ENCODE measurements at regions not wholly inside any gene's neighbourhood (a gene's known extent, or its start where the extent isn't known, plus 50 kb on each side); places are given as distances from the start of the nearest gene placed in this dataset.

GRCh38 chr1:229838204-229838603 lies 212.2 kb downstream of the URB2 start:
- POLR2A ChIA-PET: interaction anchor here (0.6 kb wide), 1 partner anchor 344 kb away, joined by 4 read pairs; no protein-coding TSS in a partner anchor
- Histone ChIP-seq H3K4me3 (ENCODE audit: control extremely low read depth in 1 of 5, extremely low read depth in 1 of 5, insufficient read depth in 1 of 5, low read depth in 2 of 5, low read length in 4 of 5) (no peak overlapping the region), H3K9me3 (ENCODE audit: control extremely low read depth in 1 of 3, control insufficient read depth in 2 of 3, insufficient read depth in 1 of 3, low read length in 2 of 3) (peaks cover 0 to 2% (median 0%) of the 10 kb centered on the region in 3 donors), H3K27me3 (replicated peaks in 1 of 4; ENCODE audit: control extremely low read depth in 1 of 4, control insufficient read depth in 3 of 4, insufficient read depth in 4 of 4, low read length in 3 of 4) (peaks cover 0 to 7% (median 0%) of the 10 kb centered on the region in 4 experiments), H3K4me1 (ENCODE audit: control insufficient read depth in 2 of 2, insufficient read depth in 2 of 2, low read length in 2 of 2) (peaks cover 8 to 12% of the 10 kb centered on the region in 2 donors), H4K20me1 (ENCODE audit: control insufficient read depth, insufficient read depth, low read length, poor library complexity, severe bottlenecking) (no peaks in the 10 kb centered on the region), H3K27ac (ENCODE audit: low read length in 2 of 2) (no peak overlapping the region), H3K4me2 (replicated peaks; ENCODE audit: low read depth, low read length, poor library complexity, severe bottlenecking) (no peak overlapping the region), H3K36me3 (replicated peaks in 1 of 2; ENCODE audit: control extremely low read depth in 1 of 2, control insufficient read depth in 1 of 2, extremely low read depth in 1 of 2, insufficient read depth in 2 of 2, low read length in 1 of 2) (no peaks in the 10 kb centered on the region), H3K79me2 (ENCODE audit: control insufficient read depth, insufficient read depth, low read length) (no peaks in the 10 kb centered on the region), H3K9ac (ENCODE audit: low read length) (no peak overlapping the region), H2AFZ (ENCODE audit: insufficient read depth, low read depth, low read length, poor library complexity, severe bottlenecking) (no peak overlapping the region)
- CTCF ChIA-PET: no interaction called here
- Mint-ChIP-seq H3K27ac (no peak overlapping the region), H3K9me3 (ENCODE audit: insufficient read depth) (no peaks in the 10 kb centered on the region), H3K27me3 (peaks cover 5% of the 10 kb centered on the region), H3K4me3 (no peak overlapping the region), H3K4me1 (peaks cover 13% of the 10 kb centered on the region)
- 94% methylated on average over 5 of the region's 7 CpGs for WGBS (ENCODE audit: insufficient coverage)
- no peak for DNase-seq
- intact Hi-C loops (cut with micrococcal nuclease): no loop called here
- no peak for ATAC-seq (ENCODE audit: low read depth)
- TF ChIP-seq CTCF (IDR thresholded peaks at IDR 0.05): no peak
- no peak for TF ChIP-seq EZH2 (IDR thresholded peaks at IDR 0.05; ENCODE audit: borderline replicate concordance, insufficient read depth, low read depth, low read length, poor library complexity, severe bottlenecking)

- Histone ChIP-seq H3K9me3 (ENCODE audit: control extremely low read depth in 1 of 3, control insufficient read depth in 2 of 3, insufficient read depth in 1 of 3, low read length in 2 of 3) (peaks cover 0 to 2% (median 0%) of the 10 kb centered on the region in 3 donors), H2AFZ (ENCODE audit: insufficient read depth, low read depth, low read length, poor library complexity, severe bottlenecking) (no peak overlapping the region), H3K9ac (ENCODE audit: low read length) (no peak overlapping the region), H3K4me2 (replicated peaks; ENCODE audit: low read depth, low read length, poor library complexity, severe bottlenecking) (no peak overlapping the region), H4K20me1 (ENCODE audit: control insufficient read depth, insufficient read depth, low read length, poor library complexity, severe bottlenecking) (no peaks in the 10 kb centered on the region), H3K27ac (ENCODE audit: low read length in 2 of 2) (no peak overlapping the region), H3K36me3 (replicated peaks in 1 of 2; ENCODE audit: control extremely low read depth in 1 of 2, control insufficient read depth in 1 of 2, extremely low read depth in 1 of 2, insufficient read depth in 2 of 2, low read length in 1 of 2) (no peaks in the 10 kb centered on the region), H3K4me1 (ENCODE audit: control insufficient read depth in 2 of 2, insufficient read depth in 2 of 2, low read length in 2 of 2) (peaks cover 20 to 23% of the 10 kb centered on the region in 2 donors), H3K4me3 (ENCODE audit: control extremely low read depth in 1 of 5, extremely low read depth in 1 of 5, insufficient read depth in 1 of 5, low read depth in 2 of 5, low read length in 4 of 5) (no peak overlapping the region), H3K79me2 (ENCODE audit: control insufficient read depth, insufficient read depth, low read length) (no peaks in the 10 kb centered on the region), H3K27me3 (replicated peaks in 1 of 4; ENCODE audit: control extremely low read depth in 1 of 4, control insufficient read depth in 3 of 4, insufficient read depth in 4 of 4, low read length in 3 of 4) (peaks cover 0 to 5% (median 0%) of the 10 kb centered on the region in 4 experiments)
- peaks cover 5% of the 10 kb centered on the region for H3K27me3 Mint-ChIP-seq
- TF ChIP-seq CTCF (IDR thresholded peaks at IDR 0.05): no peak
- no peak for TF ChIP-seq EZH2 (IDR thresholded peaks at IDR 0.05; ENCODE audit: borderline replicate concordance, insufficient read depth, low read depth, low read length, poor library complexity, severe bottlenecking)
- H3K4me3 Mint-ChIP-seq: no peak overlapping the region
- H3K9me3 Mint-ChIP-seq (ENCODE audit: insufficient read depth): no peaks in the 10 kb centered on the region
- CTCF ChIA-PET: no interaction called here
- no peak for DNase-seq
- ATAC-seq (ENCODE audit: low read depth): no peak
- no peak overlapping the region for H3K27ac Mint-ChIP-seq
- POLR2A ChIA-PET: no interaction called here
- H3K4me1 Mint-ChIP-seq: peaks cover 26% of the 10 kb centered on the region
- WGBS (ENCODE audit: insufficient coverage): no CpG with 5 or more reads among the region's 3 CpGs
- intact Hi-C loops (cut with micrococcal nuclease): no loop called here
Observed at GRCh38 chr1:229839800-229840199, 213.8 kb downstream of the URB2 start.

Data from B cell (primary cell).